ENCODE measurements at regions not wholly inside any gene's neighbourhood (a gene's known extent, or its start where the extent isn't known, plus 50 kb on each side); places are given as distances from the start of the nearest gene placed in this dataset.

- no peak for TF ChIP-seq CTCF (IDR thresholded peaks at IDR 0.05; ENCODE audit: control extremely low read depth, extremely low read depth)
- ATAC-seq (ENCODE audit: insufficient read depth, low FRiP score) (no peak), DNase-seq (peak in 2 of 3 donors; percentile 73 to 79)
- Histone ChIP-seq H3K4me1 (ENCODE audit: control insufficient read depth in 5 of 5, insufficient read depth in 5 of 5, low read length in 5 of 5) (peaks cover 0 to 56% (median 24%) of the 10 kb centered on the region in 5 donors), H3K27me3 (ENCODE audit: control insufficient read depth in 3 of 3, insufficient read depth in 3 of 3, low read length in 2 of 3) (no peaks in the 10 kb centered on the region), H3K9ac (ENCODE audit: insufficient read depth in 1 of 2, low read length in 2 of 2) (no peak overlapping the region), H3K4me3 (no peak overlapping the region), H3K9me3 (ENCODE audit: control insufficient read depth in 4 of 4, insufficient read depth in 3 of 4, low read length in 3 of 4) (peaks cover 0 to 3% (median 0%) of the 10 kb centered on the region in 4 donors), H3K27ac (ENCODE audit: low read depth in 1 of 2, low read length in 1 of 2) (peak overlapping the region in 1 of 2 donors; percentile 5), H3K36me3 (ENCODE audit: control insufficient read depth in 4 of 4, insufficient read depth in 4 of 4, low read length in 4 of 4) (no peaks in the 10 kb centered on the region)
- WGBS, 2 donors, result 73 to 76% methylated on average over 9 of the region's 9 CpGs
Measured at GRCh38 chr14:31965735-31966598, 111.1 kb upstream of the ARHGAP5 start.

- no peak overlapping the region for H3K4me3 ChIP-seq
- no peak overlapping the region for H3K9ac ChIP-seq (ENCODE audit: insufficient read depth in 1 of 2, low read length in 2 of 2)
- peak in 1 of 3 donors; percentile 50 for DNase-seq
- H3K36me3 ChIP-seq (ENCODE audit: control insufficient read depth in 4 of 4, insufficient read depth in 4 of 4, low read length in 4 of 4), result no peaks in the 10 kb centered on the region
- 76 to 79% methylated on average over 6 of the region's 6 CpGs for whole genome bisulfite sequencing, 2 donors
- H3K27ac ChIP-seq (ENCODE audit: low read depth in 1 of 2, low read length in 1 of 2), result peak overlapping the region in 1 of 2 donors; percentile 65
- peaks cover 0 to 56% (median 24%) of the 10 kb centered on the region in 5 donors for H3K4me1 ChIP-seq (ENCODE audit: control insufficient read depth in 5 of 5, insufficient read depth in 5 of 5, low read length in 5 of 5)
- H3K9me3 ChIP-seq (ENCODE audit: control insufficient read depth in 4 of 4, insufficient read depth in 3 of 4, low read length in 3 of 4), result peaks cover 0 to 3% (median 0%) of the 10 kb centered on the region in 4 donors
- no peak for TF ChIP-seq CTCF (IDR thresholded peaks at IDR 0.05; ENCODE audit: control extremely low read depth, extremely low read depth)
- ATAC-seq (ENCODE audit: insufficient read depth, low FRiP score), result peak; percentile 30
- H3K27me3 ChIP-seq (ENCODE audit: control insufficient read depth in 3 of 3, insufficient read depth in 3 of 3, low read length in 2 of 3), result no peaks in the 10 kb centered on the region
Measured at GRCh38 chr14:31966896-31967668, 110.0 kb upstream of the ARHGAP5 start.

GRCh38 chr14:31967669-31967975 is 109.5 kb upstream of the ARHGAP5 start:
- H3K9ac ChIP-seq (ENCODE audit: insufficient read depth in 1 of 2, low read length in 2 of 2), result no peak overlapping the region
- H3K4me1 ChIP-seq (ENCODE audit: control insufficient read depth in 5 of 5, insufficient read depth in 5 of 5, low read length in 5 of 5), result peaks cover 0 to 56% (median 24%) of the 10 kb centered on the region in 5 donors
- H3K27me3 ChIP-seq (ENCODE audit: control insufficient read depth in 3 of 3, insufficient read depth in 3 of 3, low read length in 2 of 3), result no peaks in the 10 kb centered on the region
- TF ChIP-seq CTCF (IDR thresholded peaks at IDR 0.05; ENCODE audit: control extremely low read depth, extremely low read depth), result no peak
- DNase-seq (no peak), ATAC-seq (ENCODE audit: insufficient read depth, low FRiP score) (no peak)
- no peak overlapping the region for H3K27ac ChIP-seq (ENCODE audit: low read depth in 1 of 2, low read length in 1 of 2)
- H3K4me3 ChIP-seq, result no peak overlapping the region
- H3K9me3 ChIP-seq (ENCODE audit: control insufficient read depth in 4 of 4, insufficient read depth in 3 of 4, low read length in 3 of 4), result peaks cover 0 to 3% (median 0%) of the 10 kb centered on the region in 4 donors
- no peaks in the 10 kb centered on the region for H3K36me3 ChIP-seq (ENCODE audit: control insufficient read depth in 4 of 4, insufficient read depth in 4 of 4, low read length in 4 of 4)
